GM19463 (cell line): ENCODE measurements at regions not wholly inside any gene's neighbourhood (a gene's known extent, or its start where the extent isn't known, plus 50 kb on each side); places are given as distances from the start of the nearest gene placed in this dataset.
"Not testable (repeated sequence)": the region's sequence is repeated elsewhere in the genome, so short reads cannot be mapped to it uniquely, and the experiment has no call there.

Experiments
- ATAC-seq: cut with Tn5 transposase; IDR thresholded peaks from one replicate; pipeline ENCODE4 v1.9.1; 2021; ENCODE audit warnings: mild to moderate bottlenecking, moderate library complexity; ENCODE audit not compliant: unreplicated experiment

DNA sequence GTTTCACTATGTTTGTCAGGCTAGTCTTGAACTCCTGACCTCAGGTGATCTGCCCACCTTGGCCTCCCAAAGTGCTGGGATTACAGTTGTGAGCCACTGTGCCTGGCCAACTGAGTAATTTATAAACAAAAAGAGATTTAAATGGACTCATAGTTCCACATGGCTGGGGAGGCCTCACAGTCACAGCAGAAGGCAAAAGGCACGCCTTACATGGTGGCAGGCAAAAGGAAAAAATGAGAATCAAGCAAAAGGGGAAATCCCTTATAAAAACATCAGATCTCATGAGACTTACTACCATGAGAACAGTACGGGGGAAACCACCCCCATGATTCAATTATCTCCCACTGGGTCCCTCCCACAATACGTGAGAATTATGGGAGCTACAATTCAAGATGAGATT, 73.2 kb upstream of the TIAM1 start:
- not testable (repeated sequence) for ATAC-seq

DNA sequence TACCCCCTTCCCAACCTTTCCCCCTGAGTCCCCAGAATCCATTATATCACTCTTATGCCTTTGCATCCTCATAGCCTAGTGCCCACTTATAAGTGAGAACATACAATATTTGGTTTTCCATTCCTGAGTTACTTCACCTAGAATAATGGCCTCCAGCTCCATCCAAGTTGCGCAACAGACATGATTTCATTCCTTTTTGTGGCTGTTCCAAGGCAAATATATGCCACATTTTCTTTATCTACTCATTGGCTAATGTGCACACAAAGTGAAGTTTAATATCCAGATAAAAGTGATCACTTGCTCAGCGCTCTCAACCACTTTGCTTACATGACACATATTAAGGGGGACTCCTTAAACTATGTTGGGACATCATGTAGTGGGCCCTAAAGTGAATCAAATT, 72.4 kb upstream of the TIAM1 start:
- no peak for ATAC-seq

DNA sequence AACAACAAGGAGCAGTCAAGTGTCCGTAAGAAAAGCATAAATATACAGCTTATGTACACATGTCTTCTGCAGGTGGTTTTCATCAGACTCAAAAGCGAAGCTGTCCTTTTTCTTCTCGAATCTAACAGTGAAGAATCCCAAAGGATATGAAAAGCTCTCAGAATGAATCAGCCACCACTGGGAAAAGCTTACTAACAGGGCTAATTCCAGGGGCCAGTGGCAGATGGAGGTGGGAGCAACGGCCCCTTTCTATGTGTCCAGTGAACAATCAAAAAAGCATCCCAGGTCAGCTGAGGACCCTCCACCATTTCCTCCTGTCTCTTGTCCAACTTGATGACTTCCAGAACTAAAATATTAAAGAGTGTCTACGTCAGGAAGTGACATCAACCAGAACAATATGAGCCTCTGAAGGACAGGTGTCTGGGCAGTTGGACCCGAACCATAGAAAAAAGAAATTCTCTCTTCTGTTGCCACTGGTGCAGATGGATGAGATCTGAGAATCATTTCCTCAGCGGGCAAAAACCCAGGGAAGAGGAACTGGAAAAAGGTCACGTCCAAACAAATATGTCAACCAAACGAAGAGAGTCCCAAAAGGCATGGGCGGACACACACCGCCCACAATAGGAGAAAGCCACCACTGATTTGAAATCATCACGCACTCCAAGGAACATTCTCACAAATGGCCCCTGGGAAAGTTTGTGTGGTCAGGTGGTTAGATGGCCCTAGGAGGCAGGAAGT, 70.4 kb upstream of the TIAM1 start:
- ATAC-seq: no peak

GRCh38 chr21:31413698-31414097, 69.6 kb upstream of the TIAM1 start:
- ATAC-seq: no peak

DNA sequence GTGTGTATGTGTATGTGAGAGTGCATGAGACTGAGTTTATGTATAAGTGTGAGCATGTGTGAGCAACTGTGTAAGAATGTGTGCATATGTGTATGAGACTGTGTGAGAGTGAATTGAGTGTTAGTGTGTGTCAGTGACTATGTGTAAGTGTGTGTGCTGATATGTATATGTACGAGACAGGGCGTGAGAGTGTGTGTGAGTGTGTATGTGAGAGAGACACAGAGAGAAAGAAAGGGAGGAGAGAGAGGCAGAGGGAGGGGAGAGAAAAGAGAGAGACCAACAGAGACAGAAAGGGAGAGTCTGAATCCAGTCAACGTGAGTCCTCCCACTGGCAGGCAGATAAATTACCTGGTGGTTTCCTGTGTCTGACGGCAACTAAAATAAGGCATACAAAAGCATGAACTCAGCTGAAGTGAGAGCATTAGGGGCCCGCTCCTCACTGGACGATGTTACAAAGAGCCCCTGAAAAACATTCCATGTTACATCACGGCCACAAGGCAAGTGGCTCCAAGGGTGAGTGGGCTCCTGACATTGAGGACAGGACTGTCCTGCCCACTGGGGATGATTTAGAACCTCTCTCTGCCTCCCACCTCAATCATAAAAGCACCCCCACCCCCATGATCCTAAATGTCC, 66.6 kb upstream of the TIAM1 start:
- ATAC-seq: no peak

GRCh38 chr21:31409831-31410487, 65.9 kb upstream of the TIAM1 start:
- ATAC-seq: no peak

GRCh38 chr21:31408301-31409088, 64.4 kb upstream of the TIAM1 start:
- no peak for ATAC-seq

DNA sequence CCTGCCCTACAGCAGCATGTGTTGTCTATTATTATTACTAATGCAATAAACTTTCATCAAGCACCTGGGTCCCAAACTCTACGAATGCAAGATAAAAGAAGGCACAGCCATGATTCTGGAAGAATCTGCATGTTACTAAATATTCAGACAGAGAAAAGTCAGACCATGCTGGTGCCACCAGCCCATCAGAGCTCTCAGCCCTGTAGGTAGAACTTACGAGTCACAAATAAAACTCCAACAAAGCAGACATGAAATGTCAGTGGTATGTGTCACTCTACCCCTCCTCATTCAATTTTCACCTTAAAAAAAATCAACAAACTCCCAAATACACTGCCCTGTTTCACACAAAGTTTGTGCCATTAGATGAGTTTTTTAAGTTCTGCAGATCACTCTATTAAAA, 62.4 kb upstream of the TIAM1 start:
- no peak for ATAC-seq

- no peak for ATAC-seq
Measured at GRCh38 chr21:31405604-31406003, 61.5 kb upstream of the TIAM1 start.

- ATAC-seq: no peak
Measured at GRCh38 chr21:31403596-31404333, 59.7 kb upstream of the TIAM1 start.

GRCh38 chr21:31399591-31399990, 55.5 kb upstream of the TIAM1 start:
- no peak for ATAC-seq

DNA sequence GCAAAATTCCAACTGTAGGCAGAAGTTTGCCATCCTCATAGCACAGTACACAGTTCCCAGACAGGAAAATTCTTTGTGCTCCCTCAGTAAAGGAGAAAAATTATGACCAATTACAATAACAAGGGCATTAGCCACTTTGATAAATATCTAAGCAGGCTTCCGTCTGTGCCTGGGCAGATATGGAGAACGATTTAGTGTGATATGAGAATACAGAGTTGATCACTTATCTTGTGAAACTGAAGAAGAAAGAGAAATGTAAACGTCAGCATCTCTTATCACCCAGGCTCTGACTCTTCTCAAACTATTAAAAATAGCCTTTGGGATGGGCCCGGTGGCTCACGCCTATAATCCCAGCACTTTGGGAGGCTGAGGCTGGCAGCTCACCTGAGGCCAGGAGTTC, 54.5 kb upstream of the TIAM1 start:
- ATAC-seq: no peak

- no peak for ATAC-seq
Measured at GRCh38 chr21:31397939-31398338, 53.9 kb upstream of the TIAM1 start.

GRCh38 chr21:31397515-31397926, 53.5 kb upstream of the TIAM1 start:
- no peak for ATAC-seq

DNA sequence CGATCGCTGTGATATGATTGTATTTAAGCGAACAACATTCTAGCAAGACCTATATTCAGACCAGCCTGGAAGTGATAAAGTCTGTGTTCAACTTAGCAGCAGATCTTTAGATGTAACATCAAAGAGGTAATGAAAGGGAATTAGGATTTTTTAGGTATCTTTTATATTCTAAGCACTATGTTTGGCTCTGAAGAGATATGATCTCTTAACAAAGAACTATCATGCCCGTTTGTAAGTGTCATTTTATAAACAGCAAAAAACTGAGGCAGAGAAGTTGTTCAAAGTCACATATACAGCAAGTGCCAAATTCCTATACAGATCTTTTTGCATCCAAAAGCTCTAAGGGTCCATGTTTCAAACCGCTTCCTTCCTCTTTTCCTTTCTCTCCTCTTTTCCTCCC, 53.0 kb upstream of the TIAM1 start:
- ATAC-seq: no peak

DNA sequence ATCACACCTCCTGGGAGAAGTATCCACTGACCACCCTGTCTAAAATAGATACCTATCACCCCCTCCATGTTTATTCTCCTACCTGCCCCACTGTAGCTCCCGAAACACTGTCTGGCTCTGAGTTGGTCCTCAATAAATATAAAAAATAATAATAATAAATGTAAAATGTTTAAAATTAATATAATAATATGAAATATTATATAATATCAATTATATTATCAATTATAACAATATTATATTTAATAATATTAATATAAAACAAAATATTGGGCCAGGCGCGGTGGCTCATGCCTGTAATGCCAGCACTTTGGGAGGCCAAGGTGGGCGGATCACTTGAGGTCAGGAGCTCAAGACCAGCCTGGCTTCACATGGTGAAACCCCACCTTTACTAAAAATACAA, 52.3 kb upstream of the TIAM1 start:
- no peak for ATAC-seq

- no peak for ATAC-seq
Measured at GRCh38 chr21:31395791-31396190, 51.7 kb upstream of the TIAM1 start.

DNA sequence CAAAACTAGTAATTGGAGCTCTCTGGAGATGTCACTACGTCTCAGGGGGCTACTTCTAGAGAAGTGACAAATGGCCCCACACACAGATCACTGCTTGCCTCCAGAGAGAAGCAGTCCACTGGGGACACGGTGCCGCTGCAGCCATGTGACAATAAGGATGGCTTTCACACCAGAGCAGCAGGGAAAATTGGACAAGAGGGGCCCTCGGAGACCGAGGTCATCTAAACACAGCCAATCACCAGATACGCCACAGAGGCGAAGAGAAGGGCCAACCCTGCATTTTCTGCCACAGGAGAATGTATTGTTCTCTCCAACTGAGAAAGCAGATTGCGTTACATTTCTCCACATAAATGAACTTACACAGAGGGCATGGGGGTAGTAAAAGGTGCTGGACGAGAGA, 51.2 kb upstream of the TIAM1 start:
- no peak for ATAC-seq

DNA sequence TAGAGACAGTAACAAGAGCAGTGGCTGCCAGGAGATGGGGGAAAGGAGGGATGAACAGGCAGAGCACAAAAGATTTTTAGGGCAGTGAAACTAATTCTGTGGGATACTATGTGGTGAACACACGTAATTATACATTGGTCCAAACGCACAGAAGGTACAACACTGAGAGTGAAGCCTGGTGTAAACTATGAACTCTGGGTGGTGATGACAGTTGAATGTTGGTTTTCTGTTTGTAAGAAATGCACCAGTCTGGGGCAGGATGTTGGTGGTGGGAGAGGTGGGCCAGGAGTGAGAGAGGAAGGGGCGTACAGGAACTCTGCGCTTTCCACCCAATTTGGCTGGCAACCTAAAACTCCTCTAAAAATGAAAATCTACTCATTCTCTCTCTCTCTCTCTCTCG, 50.2 kb upstream of the TIAM1 start:
- ATAC-seq: no peak
